VCaP (cell line): ENCODE measurements at regions not wholly inside any gene's neighbourhood (a gene's known extent, or its start where the extent isn't known, plus 50 kb on each side); places are given as distances from the start of the nearest gene placed in this dataset.

ENCODE experiments used
- H3K27ac ChIP-seq: fragments of 450-650 bp; 2 replicates; pipeline ENCODE4 v1.5.1; 2017
- CTCF ChIP-seq: fragments of 450-650 bp; conservative IDR thresholded peaks from 2 replicates; pipeline ENCODE4 v1.5.1; 2017; ENCODE audit warnings: mild to moderate bottlenecking, moderate library complexity

- no peak for TF ChIP-seq CTCF
- no peak overlapping the region for H3K27ac ChIP-seq
Observed at GRCh38 chr4:157792716-157793115, 380.1 kb downstream of the GASK1B start.

GRCh38 chr4:157791236-157791635 is 381.6 kb downstream of the GASK1B start:
- peak overlapping the region; percentile 43 for H3K27ac ChIP-seq
- TF ChIP-seq CTCF, result no peak

- TF ChIP-seq CTCF, result no peak
- no peak overlapping the region for H3K27ac ChIP-seq
Observed at GRCh38 chr4:157787618-157788017, 385.2 kb downstream of the GASK1B start.

- no peak for TF ChIP-seq CTCF
Observed at GRCh38 chr4:157781361-157781760, 391.5 kb downstream of the GASK1B start.

GRCh38 chr4:157779081-157779480 is 393.7 kb downstream of the GASK1B start:
- no peak overlapping the region for H3K27ac ChIP-seq
- TF ChIP-seq CTCF, result no peak

More at GRCh38 chr4:157781361-157781760, 391.5 kb downstream of the GASK1B start:
- H3K27ac ChIP-seq, result no peak overlapping the region

GRCh38 chr4:157776930-157777528 is 395.8 kb downstream of the GASK1B start:
- TF ChIP-seq CTCF, result no peak
- peak overlapping the region; percentile 44 for H3K27ac ChIP-seq

- TF ChIP-seq CTCF, result no peak
- H3K27ac ChIP-seq, result 0 out of 2 replicates have a peak overlapping the region, but pooled peaks have one; percentile 44
Observed at GRCh38 chr4:157775971-157776370, 396.9 kb downstream of the GASK1B start.
